ENCODE measurements at regions not wholly inside any gene's neighbourhood (a gene's known extent, or its start where the extent isn't known, plus 50 kb on each side); places are given as distances from the start of the nearest gene placed in this dataset.
A peak's percentile ranks its signal among the peaks of the same experiment; 100 is the strongest.

- DNase-seq (ENCODE audit: low read depth in 1 of 2, low spot score in 1 of 2) = no peak
- Histone ChIP-seq H3K4me3 (no peak overlapping the region), H3K36me3 (no peaks in the 10 kb centered on the region), H3K27me3 (no peaks in the 10 kb centered on the region), H3K9me3 (ENCODE audit: low read depth) (no peaks in the 10 kb centered on the region), H3K4me1 (ENCODE audit: low read depth) (no peaks in the 10 kb centered on the region), H3K27ac (no peak overlapping the region)
- TF ChIP-seq CTCF (IDR thresholded peaks at IDR 0.05; ENCODE audit: low read depth, low read length) = no peak
Observed at GRCh38 chr17:36875698-36876293, 61.5 kb upstream of the LHX1 start.

DNA sequence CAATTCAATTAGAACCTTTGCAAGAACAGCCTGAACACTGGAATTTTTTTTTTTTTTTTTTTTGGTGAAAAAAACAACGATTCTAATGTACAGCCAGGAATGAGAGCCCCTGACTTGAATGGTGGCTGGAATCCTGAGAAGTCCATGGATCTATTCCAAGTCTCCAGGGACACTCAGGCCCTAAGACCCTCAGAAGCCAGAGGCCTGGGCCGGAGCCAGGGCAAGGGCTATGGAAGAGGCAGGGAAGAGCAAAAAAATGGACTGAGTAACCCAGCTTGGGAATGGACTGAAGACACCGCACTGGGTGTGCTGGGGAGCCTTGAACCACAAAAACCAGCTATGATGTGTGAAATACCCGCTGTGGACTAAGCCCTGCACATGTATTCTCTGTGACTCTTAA, 60.3 kb upstream of the LHX1 start:
- H3K4me1 ChIP-seq (ENCODE audit: low read depth) = no peaks in the 10 kb centered on the region
- H3K9me3 ChIP-seq (ENCODE audit: low read depth) = no peaks in the 10 kb centered on the region
- TF ChIP-seq CTCF (IDR thresholded peaks at IDR 0.05; ENCODE audit: low read depth, low read length) = no peak
- no peak overlapping the region for H3K27ac ChIP-seq
- no peak overlapping the region for H3K4me3 ChIP-seq
- H3K27me3 ChIP-seq = no peaks in the 10 kb centered on the region
- DNase-seq (ENCODE audit: low read depth in 1 of 2, low spot score in 1 of 2) = no peak
- H3K36me3 ChIP-seq = no peaks in the 10 kb centered on the region

DNA sequence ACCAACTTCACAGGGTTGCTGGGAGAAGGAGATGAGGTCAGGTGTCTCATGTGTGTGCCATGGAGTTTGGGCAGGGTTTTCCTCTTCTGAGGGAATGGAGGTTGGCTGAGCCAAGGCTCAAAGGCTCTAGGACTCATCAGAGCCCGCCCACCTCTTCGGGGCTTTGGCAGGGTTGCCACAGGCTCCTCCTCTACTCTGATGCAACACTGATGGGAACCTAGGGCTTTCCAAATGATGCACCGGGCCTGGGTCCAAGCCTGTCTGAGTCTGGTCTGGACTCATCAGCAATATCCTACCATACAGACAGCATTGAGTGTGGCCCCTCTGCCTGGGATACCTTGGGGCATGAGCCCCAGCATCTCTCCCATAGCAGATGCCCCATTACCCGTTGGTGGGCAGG, 59.5 kb upstream of the LHX1 start:
- Histone ChIP-seq H3K4me1 (ENCODE audit: low read depth) (no peaks in the 10 kb centered on the region), H3K27me3 (no peaks in the 10 kb centered on the region), H3K9me3 (ENCODE audit: low read depth) (no peaks in the 10 kb centered on the region), H3K4me3 (no peak overlapping the region), H3K27ac (no peak overlapping the region), H3K36me3 (no peaks in the 10 kb centered on the region)
- TF ChIP-seq CTCF (IDR thresholded peaks at IDR 0.05; ENCODE audit: low read depth, low read length) = no peak
- DNase-seq (ENCODE audit: low read depth in 1 of 2, low spot score in 1 of 2) = peak in 1 of 2 donors; percentile 66

DNA sequence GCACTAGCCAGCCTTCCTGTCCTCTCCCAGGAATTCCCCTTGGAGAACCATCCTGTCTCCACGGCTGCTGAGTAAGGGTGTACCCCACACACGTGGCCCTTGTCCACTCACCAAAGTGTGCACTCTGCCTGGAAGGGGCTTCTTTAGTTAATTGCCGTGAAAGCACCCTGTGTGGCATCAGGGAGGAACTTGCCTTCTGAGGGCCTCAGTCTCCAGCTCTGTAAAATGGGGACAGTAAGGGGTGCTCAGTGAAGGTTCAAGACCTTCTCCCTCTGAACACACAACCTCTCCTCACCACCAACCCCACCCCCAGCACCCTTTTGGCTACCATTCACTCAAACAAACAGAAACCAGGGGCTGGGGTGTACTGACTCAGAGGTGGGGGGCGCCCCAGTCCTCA, 59.1 kb upstream of the LHX1 start:
- no peaks in the 10 kb centered on the region for H3K27me3 ChIP-seq
- no peak for DNase-seq (ENCODE audit: low read depth in 1 of 2, low spot score in 1 of 2)
- TF ChIP-seq CTCF (IDR thresholded peaks at IDR 0.05; ENCODE audit: low read depth, low read length) = no peak
- H3K9me3 ChIP-seq (ENCODE audit: low read depth) = no peaks in the 10 kb centered on the region
- H3K4me3 ChIP-seq = no peak overlapping the region
- no peaks in the 10 kb centered on the region for H3K36me3 ChIP-seq
- no peaks in the 10 kb centered on the region for H3K4me1 ChIP-seq (ENCODE audit: low read depth)
- H3K27ac ChIP-seq = no peak overlapping the region

GRCh38 chr17:36879027-36879426, 58.2 kb upstream of the LHX1 start:
- TF ChIP-seq CTCF (IDR thresholded peaks at IDR 0.05; ENCODE audit: low read depth, low read length) = no peak
- Histone ChIP-seq H3K9me3 (ENCODE audit: low read depth) (no peaks in the 10 kb centered on the region), H3K36me3 (no peaks in the 10 kb centered on the region), H3K4me1 (ENCODE audit: low read depth) (no peaks in the 10 kb centered on the region), H3K4me3 (no peak overlapping the region), H3K27me3 (no peaks in the 10 kb centered on the region), H3K27ac (no peak overlapping the region)
- no peak for DNase-seq (ENCODE audit: low read depth in 1 of 2, low spot score in 1 of 2)

All from cardiac muscle cell (in vitro differentiated cells and primary cell).